H1 (cell line): ENCODE measurements at regions not wholly inside any gene's neighbourhood (a gene's known extent, or its start where the extent isn't known, plus 50 kb on each side); places are given as distances from the start of the nearest gene placed in this dataset.

Experiments used
- CTCF ChIA-PET: fragments of 300-600 bp; sonication (Branson Sonifier 250); formaldehyde crosslinking; loops from one replicate; lab custom pipeline; 2021; ENCODE audit not compliant: partially characterized antibody; lab: Charles Lee
- POLR2A ChIA-PET: fragments of 300-600 bp; sonication (Branson Sonifier 250); formaldehyde crosslinking; loops from one replicate; lab custom pipeline; 2021; ENCODE audit warnings: inconsistent platforms; ENCODE audit not compliant: partially characterized antibody; lab: Charles Lee
- DNase-seq, 2 experiments: peaks; one replicate each; pipeline versions ENCODE4 v3.0.0 to v3.0.0-alpha.2; 2010 to 2022; ENCODE audit warnings: low spot score in 2 of 2, low read depth in 1 of 2, mixed read lengths in 1 of 2
- FAIRE-seq: peaks from 2 replicates; lab custom pipeline; 2011; peaks lifted over from hg19 to GRCh38; lab: Jason Lieb, UNC
- H2AFZ ChIP-seq: 2 replicates; pipeline ENCODE4 v1.8.1; 2012; ENCODE audit warnings: low read length, inconsistent platforms
- H2AK5ac ChIP-seq: 2 replicates; pipeline ENCODE4 v1.6.1; 2013; ENCODE audit warnings: low read depth, low read length
- H2BK120ac ChIP-seq: replicated peaks from 2 replicates; pipeline ENCODE3; 2013; ENCODE audit warnings: low read depth, low read length, inconsistent platforms
- H2BK12ac ChIP-seq: 2 replicates; pipeline ENCODE4 v1.6.1; 2013; ENCODE audit warnings: low read depth, low read length
- H2BK15ac ChIP-seq: 2 replicates; pipeline ENCODE4 v1.6.1; 2013; ENCODE audit warnings: low read length
- H2BK20ac ChIP-seq: 2 replicates; pipeline ENCODE4 v1.6.1; 2013; ENCODE audit warnings: low read length
- H2BK5ac ChIP-seq: 2 replicates; pipeline ENCODE4 v1.6.1; 2013; ENCODE audit warnings: low read depth, low read length
- H3K14ac ChIP-seq: 2 replicates; pipeline ENCODE4 v1.6.1; 2013; ENCODE audit warnings: inconsistent platforms; ENCODE audit not compliant: insufficient read length
- H3K18ac ChIP-seq: 2 replicates; pipeline ENCODE4 v1.6.1; 2013; ENCODE audit warnings: low read length; ENCODE audit errors: extremely low read depth
- H3K23ac ChIP-seq: 2 replicates; pipeline ENCODE4 v1.6.1; 2013; ENCODE audit warnings: inconsistent platforms; ENCODE audit not compliant: insufficient read length
- H3K23me2 ChIP-seq: 2 replicates; pipeline ENCODE4 v1.6.1; 2013; ENCODE audit warnings: low read depth, low read length
- H3K27ac ChIP-seq: 2 replicates; pipeline ENCODE4 v1.6.1; 2011; ENCODE audit warnings: low read depth, low read length, inconsistent platforms
- H3K27me3 ChIP-seq, 4 experiments: replicated peaks in 1 of 4; 1 replicate in 1 of 4; 2 replicates in 3 of 4; pipeline versions ENCODE4 v1.6.1 to v1.8.1; 2011 to 2013; ENCODE audit warnings: low read length in 3 of 4, mild to moderate bottlenecking in 3 of 4, inconsistent platforms in 2 of 4, mixed read lengths in 2 of 4, moderate library complexity in 1 of 4; ENCODE audit not compliant: control insufficient read depth in 3 of 4, insufficient read depth in 3 of 4; ENCODE audit errors: extremely low read depth in 1 of 4
- H3K36me3 ChIP-seq, 4 experiments: 2 replicates each; pipeline versions ENCODE4 v1.6.1 to v1.8.1; 2011 to 2013; ENCODE audit warnings: mild to moderate bottlenecking in 4 of 4, low read length in 3 of 4, moderate library complexity in 2 of 4, control low read depth in 1 of 4, inconsistent platforms in 1 of 4; ENCODE audit not compliant: insufficient read depth in 4 of 4, control insufficient read depth in 2 of 4
- H3K4ac ChIP-seq: replicated peaks from 2 replicates; pipeline ENCODE3; 2013; ENCODE audit warnings: low read length, low read depth, mixed read lengths, inconsistent platforms; ENCODE audit not compliant: insufficient read length
- H3K4me1 ChIP-seq, 4 experiments: replicated peaks in 1 of 4; 1 replicate in 1 of 4; 2 replicates in 3 of 4; pipeline versions ENCODE4 v1.6.1 to v1.8.1; 2011 to 2013; ENCODE audit warnings: low read length in 3 of 4, inconsistent platforms in 2 of 4, mixed read lengths in 1 of 4; ENCODE audit not compliant: insufficient read depth in 4 of 4, control insufficient read depth in 3 of 4
- H3K4me2 ChIP-seq, 2 experiments: 2 replicates each; pipeline versions ENCODE4 v1.6.1 to v1.8.1; 2011 to 2013; ENCODE audit warnings: low read depth in 2 of 2, low read length in 2 of 2, control low read depth in 1 of 2, inconsistent platforms in 1 of 2, mild to moderate bottlenecking in 1 of 2; ENCODE audit not compliant: insufficient read depth in 1 of 2
- H3K4me3 ChIP-seq, 4 experiments: fragments of 200-600, 300-600 bp in 1 of 4; sonication (generic), shearing (Covaris generic), sonication (Bioruptor Twin) in 1 of 4; 2 replicates each; pipeline versions ENCODE4 v1.5.1 to v1.8.1; 2011 to 2016; ENCODE audit warnings: low read length in 4 of 4, low read depth in 3 of 4, control low read depth in 2 of 4, inconsistent platforms in 2 of 4, mild to moderate bottlenecking in 2 of 4, mixed read lengths in 1 of 4, moderate library complexity in 1 of 4; ENCODE audit not compliant: insufficient read depth in 2 of 4; ENCODE audit errors: extremely low read depth in 1 of 4
- H3K56ac ChIP-seq: replicated peaks from 2 replicates; pipeline ENCODE3; 2013; ENCODE audit warnings: low read depth, mild to moderate bottlenecking, mixed read lengths, low read length, inconsistent platforms; ENCODE audit not compliant: insufficient read length
- H3K79me1 ChIP-seq: 2 replicates; pipeline ENCODE4 v1.6.1; 2013; ENCODE audit warnings: low read depth, low read length, control low read depth
- H3K79me2 ChIP-seq, 2 experiments: 2 replicates each; pipeline versions ENCODE4 v1.6.1 to v1.8.1; 2012 to 2013; ENCODE audit warnings: low read length in 2 of 2, mild to moderate bottlenecking in 2 of 2, inconsistent platforms in 1 of 2; ENCODE audit not compliant: insufficient read depth in 2 of 2, control insufficient read depth in 1 of 2
- H3K9ac ChIP-seq, 4 experiments: replicated peaks in 1 of 4; 1 replicate in 1 of 4; 2 replicates in 3 of 4; pipeline versions ENCODE4 v1.6.1 to v1.8.1; 2011 to 2013; ENCODE audit warnings: low read depth in 3 of 4, low read length in 3 of 4, control low read depth in 2 of 4, mild to moderate bottlenecking in 2 of 4, moderate library complexity in 2 of 4, inconsistent platforms in 1 of 4; ENCODE audit errors: extremely low read depth in 1 of 4
- H3K9me3 ChIP-seq, 2 experiments: 2 replicates each; pipeline versions ENCODE4 v1.6.1 to v1.8.1; 2012 to 2013; ENCODE audit warnings: mild to moderate bottlenecking in 2 of 2, moderate library complexity in 2 of 2, control low read depth in 1 of 2, inconsistent platforms in 1 of 2, low read depth in 1 of 2, low read length in 1 of 2, mixed read lengths in 1 of 2; ENCODE audit not compliant: insufficient read depth in 2 of 2
- H4K20me1 ChIP-seq, 2 experiments: replicated peaks in 1 of 2; 2 replicates each; pipeline versions ENCODE3 to v1.8.1; 2011 to 2013; ENCODE audit warnings: inconsistent platforms in 2 of 2, low read length in 2 of 2, mild to moderate bottlenecking in 1 of 2; ENCODE audit not compliant: insufficient read depth in 2 of 2, control insufficient read depth in 1 of 2
- H4K5ac ChIP-seq: 2 replicates; pipeline ENCODE4 v1.6.1; 2013; ENCODE audit warnings: low read length, low read depth, mixed read lengths, inconsistent platforms; ENCODE audit not compliant: insufficient read length
- H4K8ac ChIP-seq: 2 replicates; pipeline ENCODE4 v1.8.0; 2013; ENCODE audit warnings: mild to moderate bottlenecking, moderate library complexity, low read length, inconsistent platforms; ENCODE audit not compliant: insufficient read depth; ENCODE audit errors: extremely low read depth
- H4K91ac ChIP-seq: replicated peaks from 2 replicates; pipeline ENCODE3; 2013; ENCODE audit warnings: low read length, mixed read lengths, inconsistent platforms; ENCODE audit not compliant: insufficient read length
- WGBS, 2 experiments: shearing (Covaris generic) in 1 of 2; methylation state at CpG; one replicate each; pipeline versions ENCODE4 v1.1.6 to v1.1.7; 2013 to 2015; ENCODE audit warnings: low lambda C conversion rate in 2 of 2, mixed read lengths in 2 of 2, inconsistent platforms in 1 of 2, low coverage in 1 of 2, missing lambda C conversion rate in 1 of 2; ENCODE audit not compliant: insufficient replicate concordance in 2 of 2, insufficient coverage in 1 of 2, insufficient read length in 1 of 2; ENCODE audit errors: extremely low coverage in 1 of 2, missing lambda C conversion rate in 1 of 2; 5-methylcytosine and 5-hydroxymethylcytosine counted together
- TF ChIP-seq, protein P1 (sequence below): fragments of 300-600 bp; sonication (generic); IDR thresholded peaks from 2 replicates; pipeline ENCODE4 v1.7.1; 2012; ENCODE audit warnings: low read length, moderate library complexity, mild to moderate bottlenecking, inconsistent platforms; ENCODE audit not compliant: insufficient replicate concordance

DNA sequence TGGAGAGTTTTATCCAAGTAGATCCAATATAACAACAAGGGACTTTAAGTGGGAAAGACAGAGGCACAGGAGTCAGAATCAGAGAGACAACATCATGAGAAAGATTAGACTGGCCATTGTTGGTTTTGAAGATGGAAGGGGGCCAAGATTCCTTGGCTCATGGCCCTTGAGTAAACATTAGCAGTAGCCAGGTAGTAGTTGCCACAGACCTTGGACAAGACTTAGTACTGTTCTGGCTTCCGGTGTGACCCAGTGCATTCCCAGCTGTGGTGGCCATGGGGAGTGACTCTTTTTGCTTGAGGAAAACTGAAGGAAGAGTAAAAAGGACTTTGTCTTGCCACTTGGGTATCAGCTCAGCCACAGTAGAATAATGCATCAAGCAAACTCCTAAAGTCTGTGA is 462.2 kb upstream of the CPXCR1 start:
- Histone ChIP-seq H4K91ac (no peak overlapping the region), H2BK15ac (no peak overlapping the region), H3K79me2 (no peaks in the 10 kb centered on the region), H4K8ac (no peak overlapping the region), H3K36me3 (no peaks in the 10 kb centered on the region), H3K4me3 (no peak overlapping the region), H3K27ac (no peak overlapping the region), H2BK5ac (no peak overlapping the region), H3K4ac (no peak overlapping the region), H3K18ac (no peak overlapping the region), H3K4me1 (no peaks in the 10 kb centered on the region), H2BK20ac (no peak overlapping the region), H3K9ac (no peak overlapping the region), H3K56ac (no peak overlapping the region), H3K4me2 (no peak overlapping the region), H3K14ac (no peak overlapping the region), H2AFZ (no peak overlapping the region), H3K23me2 (no peaks in the 10 kb centered on the region), H3K27me3 (no peaks in the 10 kb centered on the region), H2BK120ac (no peak overlapping the region), H4K20me1 (no peaks in the 10 kb centered on the region), H3K79me1 (no peaks in the 10 kb centered on the region), H3K23ac (no peak overlapping the region), H4K5ac (no peak overlapping the region), H2AK5ac (no peak overlapping the region), H2BK12ac (no peak overlapping the region), H3K9me3 (no peaks in the 10 kb centered on the region)
- no peak for DNase-seq
- CTCF ChIA-PET: no interaction called here
- POLR2A ChIA-PET: no interaction called here
- WGBS, 2 experiments: 100% methylated on average over 1 of the region's 1 CpG; no CpG with 5 or more reads in 1 of the 2 experiments
- no peak for FAIRE-seq
- TF ChIP-seq, protein P1, sequence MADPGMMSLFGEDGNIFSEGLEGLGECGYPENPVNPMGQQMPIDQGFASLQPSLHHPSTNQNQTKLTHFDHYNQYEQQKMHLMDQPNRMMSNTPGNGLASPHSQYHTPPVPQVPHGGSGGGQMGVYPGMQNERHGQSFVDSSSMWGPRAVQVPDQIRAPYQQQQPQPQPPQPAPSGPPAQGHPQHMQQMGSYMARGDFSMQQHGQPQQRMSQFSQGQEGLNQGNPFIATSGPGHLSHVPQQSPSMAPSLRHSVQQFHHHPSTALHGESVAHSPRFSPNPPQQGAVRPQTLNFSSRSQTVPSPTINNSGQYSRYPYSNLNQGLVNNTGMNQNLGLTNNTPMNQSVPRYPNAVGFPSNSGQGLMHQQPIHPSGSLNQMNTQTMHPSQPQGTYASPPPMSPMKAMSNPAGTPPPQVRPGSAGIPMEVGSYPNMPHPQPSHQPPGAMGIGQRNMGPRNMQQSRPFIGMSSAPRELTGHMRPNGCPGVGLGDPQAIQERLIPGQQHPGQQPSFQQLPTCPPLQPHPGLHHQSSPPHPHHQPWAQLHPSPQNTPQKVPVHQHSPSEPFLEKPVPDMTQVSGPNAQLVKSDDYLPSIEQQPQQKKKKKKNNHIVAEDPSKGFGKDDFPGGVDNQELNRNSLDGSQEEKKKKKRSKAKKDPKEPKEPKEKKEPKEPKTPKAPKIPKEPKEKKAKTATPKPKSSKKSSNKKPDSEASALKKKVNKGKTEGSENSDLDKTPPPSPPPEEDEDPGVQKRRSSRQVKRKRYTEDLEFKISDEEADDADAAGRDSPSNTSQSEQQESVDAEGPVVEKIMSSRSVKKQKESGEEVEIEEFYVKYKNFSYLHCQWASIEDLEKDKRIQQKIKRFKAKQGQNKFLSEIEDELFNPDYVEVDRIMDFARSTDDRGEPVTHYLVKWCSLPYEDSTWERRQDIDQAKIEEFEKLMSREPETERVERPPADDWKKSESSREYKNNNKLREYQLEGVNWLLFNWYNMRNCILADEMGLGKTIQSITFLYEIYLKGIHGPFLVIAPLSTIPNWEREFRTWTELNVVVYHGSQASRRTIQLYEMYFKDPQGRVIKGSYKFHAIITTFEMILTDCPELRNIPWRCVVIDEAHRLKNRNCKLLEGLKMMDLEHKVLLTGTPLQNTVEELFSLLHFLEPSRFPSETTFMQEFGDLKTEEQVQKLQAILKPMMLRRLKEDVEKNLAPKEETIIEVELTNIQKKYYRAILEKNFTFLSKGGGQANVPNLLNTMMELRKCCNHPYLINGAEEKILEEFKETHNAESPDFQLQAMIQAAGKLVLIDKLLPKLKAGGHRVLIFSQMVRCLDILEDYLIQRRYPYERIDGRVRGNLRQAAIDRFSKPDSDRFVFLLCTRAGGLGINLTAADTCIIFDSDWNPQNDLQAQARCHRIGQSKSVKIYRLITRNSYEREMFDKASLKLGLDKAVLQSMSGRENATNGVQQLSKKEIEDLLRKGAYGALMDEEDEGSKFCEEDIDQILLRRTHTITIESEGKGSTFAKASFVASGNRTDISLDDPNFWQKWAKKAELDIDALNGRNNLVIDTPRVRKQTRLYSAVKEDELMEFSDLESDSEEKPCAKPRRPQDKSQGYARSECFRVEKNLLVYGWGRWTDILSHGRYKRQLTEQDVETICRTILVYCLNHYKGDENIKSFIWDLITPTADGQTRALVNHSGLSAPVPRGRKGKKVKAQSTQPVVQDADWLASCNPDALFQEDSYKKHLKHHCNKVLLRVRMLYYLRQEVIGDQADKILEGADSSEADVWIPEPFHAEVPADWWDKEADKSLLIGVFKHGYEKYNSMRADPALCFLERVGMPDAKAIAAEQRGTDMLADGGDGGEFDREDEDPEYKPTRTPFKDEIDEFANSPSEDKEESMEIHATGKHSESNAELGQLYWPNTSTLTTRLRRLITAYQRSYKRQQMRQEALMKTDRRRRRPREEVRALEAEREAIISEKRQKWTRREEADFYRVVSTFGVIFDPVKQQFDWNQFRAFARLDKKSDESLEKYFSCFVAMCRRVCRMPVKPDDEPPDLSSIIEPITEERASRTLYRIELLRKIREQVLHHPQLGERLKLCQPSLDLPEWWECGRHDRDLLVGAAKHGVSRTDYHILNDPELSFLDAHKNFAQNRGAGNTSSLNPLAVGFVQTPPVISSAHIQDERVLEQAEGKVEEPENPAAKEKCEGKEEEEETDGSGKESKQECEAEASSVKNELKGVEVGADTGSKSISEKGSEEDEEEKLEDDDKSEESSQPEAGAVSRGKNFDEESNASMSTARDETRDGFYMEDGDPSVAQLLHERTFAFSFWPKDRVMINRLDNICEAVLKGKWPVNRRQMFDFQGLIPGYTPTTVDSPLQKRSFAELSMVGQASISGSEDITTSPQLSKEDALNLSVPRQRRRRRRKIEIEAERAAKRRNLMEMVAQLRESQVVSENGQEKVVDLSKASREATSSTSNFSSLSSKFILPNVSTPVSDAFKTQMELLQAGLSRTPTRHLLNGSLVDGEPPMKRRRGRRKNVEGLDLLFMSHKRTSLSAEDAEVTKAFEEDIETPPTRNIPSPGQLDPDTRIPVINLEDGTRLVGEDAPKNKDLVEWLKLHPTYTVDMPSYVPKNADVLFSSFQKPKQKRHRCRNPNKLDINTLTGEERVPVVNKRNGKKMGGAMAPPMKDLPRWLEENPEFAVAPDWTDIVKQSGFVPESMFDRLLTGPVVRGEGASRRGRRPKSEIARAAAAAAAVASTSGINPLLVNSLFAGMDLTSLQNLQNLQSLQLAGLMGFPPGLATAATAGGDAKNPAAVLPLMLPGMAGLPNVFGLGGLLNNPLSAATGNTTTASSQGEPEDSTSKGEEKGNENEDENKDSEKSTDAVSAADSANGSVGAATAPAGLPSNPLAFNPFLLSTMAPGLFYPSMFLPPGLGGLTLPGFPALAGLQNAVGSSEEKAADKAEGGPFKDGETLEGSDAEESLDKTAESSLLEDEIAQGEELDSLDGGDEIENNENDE: no peak
